GM12875 (cell line): ENCODE measurements at regions not wholly inside any gene's neighbourhood (a gene's known extent, or its start where the extent isn't known, plus 50 kb on each side); places are given as distances from the start of the nearest gene placed in this dataset.

Experiments used
- H3K4me3 ChIP-seq: one replicate; pipeline ENCODE4 v1.5.1; 2011; ENCODE audit warnings: low read depth, low read length, control low read depth
- CTCF ChIP-seq: IDR thresholded peaks from 2 replicates; pipeline ENCODE4 v1.5.1; 2011; ENCODE audit warnings: low read depth, mild to moderate bottlenecking, control low read depth, inconsistent platforms, low read length, moderate library complexity, borderline replicate concordance; ENCODE audit not compliant: insufficient read depth

GRCh38 chr1:185561629-185562028, 172.6 kb upstream of the HMCN1 start:
- H3K4me3 ChIP-seq: no peak overlapping the region
- no peak for TF ChIP-seq CTCF

- no peak overlapping the region for H3K4me3 ChIP-seq
- TF ChIP-seq CTCF: no peak
These were observed 173.4 kb upstream of the HMCN1 start for GRCh38 chr1:185560760-185561159.

GRCh38 chr1:185559684-185560331, 174.4 kb upstream of the HMCN1 start:
- TF ChIP-seq CTCF: peak; percentile 65; the same call in 1 of the 2 replicates
- H3K4me3 ChIP-seq: no peak overlapping the region

GRCh38 chr1:185559151-185559550, 175.0 kb upstream of the HMCN1 start:
- TF ChIP-seq CTCF: no peak
- H3K4me3 ChIP-seq: no peak overlapping the region

GRCh38 chr1:185556561-185556960, 177.6 kb upstream of the HMCN1 start:
- no peak for TF ChIP-seq CTCF
- no peak overlapping the region for H3K4me3 ChIP-seq

- TF ChIP-seq CTCF: no peak
- no peak overlapping the region for H3K4me3 ChIP-seq
These were observed 178.4 kb upstream of the HMCN1 start for GRCh38 chr1:185555743-185556142.

- H3K4me3 ChIP-seq: no peak overlapping the region
- TF ChIP-seq CTCF: no peak
These were observed 183.2 kb upstream of the HMCN1 start for GRCh38 chr1:185551008-185551407.
